ENCODE measurements at regions not wholly inside any gene's neighbourhood (a gene's known extent, or its start where the extent isn't known, plus 50 kb on each side); places are given as distances from the start of the nearest gene placed in this dataset.
"Not testable (repeated sequence)": the region's sequence is repeated elsewhere in the genome, so short reads cannot be mapped to it uniquely, and the experiment has no call there.

DNA sequence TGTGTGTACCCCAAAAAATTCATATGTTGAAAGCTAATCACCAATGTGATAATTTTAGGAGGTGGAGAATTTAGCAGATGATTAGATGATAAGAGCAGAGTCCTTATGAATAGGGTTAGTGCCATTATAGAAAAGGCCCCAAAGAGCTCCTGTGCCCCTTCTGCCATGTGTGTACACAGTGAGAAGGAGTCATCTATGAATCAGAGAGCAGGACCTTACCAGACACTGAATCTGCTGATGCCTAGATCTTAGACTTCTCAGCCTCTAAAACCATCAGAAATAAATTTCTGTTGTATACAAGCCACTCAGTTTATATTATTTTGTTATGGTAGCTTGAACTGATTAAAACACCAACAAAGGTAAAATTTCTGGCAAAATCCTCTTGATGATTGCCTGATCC is 560.0 kb upstream of the CDH2 start:
- TF ChIP-seq POLR2A (IDR thresholded peaks at IDR 0.05), result no peak
- TF ChIP-seq, protein P1, sequence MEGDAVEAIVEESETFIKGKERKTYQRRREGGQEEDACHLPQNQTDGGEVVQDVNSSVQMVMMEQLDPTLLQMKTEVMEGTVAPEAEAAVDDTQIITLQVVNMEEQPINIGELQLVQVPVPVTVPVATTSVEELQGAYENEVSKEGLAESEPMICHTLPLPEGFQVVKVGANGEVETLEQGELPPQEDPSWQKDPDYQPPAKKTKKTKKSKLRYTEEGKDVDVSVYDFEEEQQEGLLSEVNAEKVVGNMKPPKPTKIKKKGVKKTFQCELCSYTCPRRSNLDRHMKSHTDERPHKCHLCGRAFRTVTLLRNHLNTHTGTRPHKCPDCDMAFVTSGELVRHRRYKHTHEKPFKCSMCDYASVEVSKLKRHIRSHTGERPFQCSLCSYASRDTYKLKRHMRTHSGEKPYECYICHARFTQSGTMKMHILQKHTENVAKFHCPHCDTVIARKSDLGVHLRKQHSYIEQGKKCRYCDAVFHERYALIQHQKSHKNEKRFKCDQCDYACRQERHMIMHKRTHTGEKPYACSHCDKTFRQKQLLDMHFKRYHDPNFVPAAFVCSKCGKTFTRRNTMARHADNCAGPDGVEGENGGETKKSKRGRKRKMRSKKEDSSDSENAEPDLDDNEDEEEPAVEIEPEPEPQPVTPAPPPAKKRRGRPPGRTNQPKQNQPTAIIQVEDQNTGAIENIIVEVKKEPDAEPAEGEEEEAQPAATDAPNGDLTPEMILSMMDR (IDR thresholded peaks at IDR 0.05), result no peak
- DNase-seq (ENCODE audit: low spot score in 2 of 2), result no peak
- H3K4me3 ChIP-seq (ENCODE audit: low read depth, poor library complexity, severe bottlenecking), result no peak overlapping the region
- intact Hi-C loops (cut with DNase I; ENCODE audit: low total_unique reads), result no loop called here

DNA sequence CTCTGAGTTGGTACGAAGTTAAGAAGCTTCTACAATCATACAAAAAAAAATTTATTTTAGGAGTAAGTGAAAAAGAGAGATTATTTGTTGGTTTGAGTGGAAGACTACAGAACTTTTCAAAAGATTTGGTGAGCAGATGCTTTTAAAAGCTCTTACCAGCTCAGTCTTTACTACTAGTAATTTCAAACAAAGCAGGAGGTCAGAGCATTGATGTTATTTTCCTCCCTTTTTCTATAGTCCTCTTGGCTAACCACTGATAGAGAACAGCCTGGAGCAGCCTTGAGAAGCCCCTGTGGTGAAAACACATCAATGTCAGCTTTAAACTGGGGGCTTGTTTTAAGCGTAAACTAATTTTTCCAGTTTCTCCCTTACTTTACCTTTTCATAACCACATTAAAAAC is 559.3 kb upstream of the CDH2 start:
- no peak for TF ChIP-seq POLR2A (IDR thresholded peaks at IDR 0.05)
- TF ChIP-seq, protein P1 (IDR thresholded peaks at IDR 0.05), result no peak
- DNase-seq (ENCODE audit: low spot score in 2 of 2), result no peak

GRCh38 chr18:28735731-28736130 is 558.8 kb upstream of the CDH2 start:
- intact Hi-C loops (cut with DNase I; ENCODE audit: low total_unique reads), result no loop called here
- 31 to 37% methylated on average over 2 of the region's 2 CpGs for WGBS, 2 donors
- no peak for TF ChIP-seq POLR2A (IDR thresholded peaks at IDR 0.05)
- TF ChIP-seq, protein P1 (IDR thresholded peaks at IDR 0.05), result no peak
- no peak for DNase-seq (ENCODE audit: low spot score in 2 of 2)
- H3K4me3 ChIP-seq (ENCODE audit: low read depth, poor library complexity, severe bottlenecking), result no peak overlapping the region

More for the DNA sequence above, 559.3 kb upstream of the CDH2 start:
- WGBS, 2 donors, result 80% methylated on average over 2 of the region's 2 CpGs
- intact Hi-C loops (cut with DNase I; ENCODE audit: low total_unique reads), result no loop called here
- no peak overlapping the region for H3K4me3 ChIP-seq (ENCODE audit: low read depth, poor library complexity, severe bottlenecking)

- 83 to 86% methylated on average over 1 of the region's 1 CpG for WGBS, 2 donors
- TF ChIP-seq, protein P1 (IDR thresholded peaks at IDR 0.05), result no peak
- TF ChIP-seq POLR2A (IDR thresholded peaks at IDR 0.05), result no peak
- intact Hi-C loops (cut with DNase I; ENCODE audit: low total_unique reads), result no loop called here
- no peak for DNase-seq (ENCODE audit: low spot score in 2 of 2)
- no peak overlapping the region for H3K4me3 ChIP-seq (ENCODE audit: low read depth, poor library complexity, severe bottlenecking)
Measured at GRCh38 chr18:28729321-28729720, 552.4 kb upstream of the CDH2 start.

DNA sequence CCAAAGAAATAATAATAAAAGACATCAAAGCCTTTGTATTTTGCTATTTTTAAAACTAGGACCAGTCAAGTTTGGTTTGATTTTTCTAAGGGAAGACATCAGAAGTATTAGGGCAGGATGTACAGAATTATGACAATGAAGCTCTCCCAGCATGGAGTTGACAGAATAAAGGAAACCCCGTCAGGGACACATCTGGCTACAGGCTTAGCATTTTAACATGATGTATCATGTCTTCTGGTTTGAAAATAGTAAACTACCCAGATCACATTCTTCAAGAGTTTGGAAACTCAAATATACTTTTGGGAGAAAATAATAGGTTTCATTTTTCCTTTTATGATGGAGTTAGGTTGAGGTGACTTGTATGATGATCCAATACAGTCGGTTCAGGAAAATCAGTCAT is 552.0 kb upstream of the CDH2 start:
- no peak for DNase-seq (ENCODE audit: low spot score in 2 of 2)
- no peak overlapping the region for H3K4me3 ChIP-seq (ENCODE audit: low read depth, poor library complexity, severe bottlenecking)
- WGBS, 2 donors, result 12 to 37% methylated on average over 2 of the region's 2 CpGs
- no peak for TF ChIP-seq POLR2A (IDR thresholded peaks at IDR 0.05)
- TF ChIP-seq, protein P1 (IDR thresholded peaks at IDR 0.05), result no peak
- intact Hi-C loops (cut with DNase I; ENCODE audit: low total_unique reads), result no loop called here

DNA sequence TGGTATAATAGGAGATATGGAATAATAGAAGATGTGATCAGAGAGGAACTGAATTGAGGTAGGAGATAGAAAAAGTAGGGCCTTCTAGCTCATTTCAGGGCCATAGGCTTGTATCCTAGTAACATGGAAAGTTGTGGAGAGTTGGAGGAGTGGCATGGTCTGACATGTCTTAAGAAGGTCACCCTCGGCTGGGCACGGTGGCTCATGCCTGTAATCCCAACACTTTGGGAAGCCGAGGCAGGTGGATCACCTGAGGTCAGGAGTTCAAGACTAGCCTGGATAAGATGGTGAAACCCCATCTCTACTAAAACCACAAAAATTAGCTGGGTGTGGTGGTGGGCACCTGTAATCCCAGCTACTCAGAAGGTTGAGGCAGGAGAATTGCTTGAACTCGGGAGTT is 550.3 kb upstream of the CDH2 start:
- H3K4me3 ChIP-seq (ENCODE audit: low read depth, poor library complexity, severe bottlenecking); DNase-seq (ENCODE audit: low spot score in 2 of 2); intact Hi-C loops (cut with DNase I; ENCODE audit: low total_unique reads): not testable (repeated sequence)
- 85 to 90% methylated on average over 4 of the region's 4 CpGs for WGBS, 2 donors

Measured in lower leg skin (tissue), 4 donors.